Right atrium auricular region (tissue), 2 donors: ENCODE measurements at regions not wholly inside any gene's neighbourhood (a gene's known extent, or its start where the extent isn't known, plus 50 kb on each side); places are given as distances from the start of the nearest gene placed in this dataset.

ENCODE experiments used
- DNase-seq: peaks from one replicate; pipeline ENCODE4 v3.0.0-alpha.2; 2019; ENCODE audit warnings: low spot score
- H3K27ac ChIP-seq, 2 donors: fragments of 200-600 bp; sonication (generic); 1 replicate in 1 of 2; 2 replicates in 1 of 2; pipeline ENCODE4 v1.5.1; 2016 to 2019
- H3K27me3 ChIP-seq, 2 donors: fragments of 200-600 bp; sonication (generic); one replicate each; pipeline versions ENCODE4 v1.5.1 to v1.6.0; 2017 to 2019
- H3K36me3 ChIP-seq: fragments of 200-600 bp; sonication (generic); one replicate; pipeline ENCODE4 v1.5.1; 2016
- H3K4me1 ChIP-seq, 2 donors: fragments of 200-600 bp; sonication (generic); one replicate each; pipeline versions ENCODE4 v1.5.1 to v1.6.0; 2017 to 2019
- H3K4me3 ChIP-seq, 2 donors: fragments of 200-600 bp; sonication (generic); 1 replicate in 1 of 2; 2 replicates in 1 of 2; pipeline ENCODE4 v1.5.1; 2017 to 2019; ENCODE audit warnings: mild to moderate bottlenecking in 1 of 2, moderate library complexity in 1 of 2
- H3K9me3 ChIP-seq, 2 donors: fragments of 200-600 bp; sonication (generic); one replicate each; pipeline ENCODE4 v1.5.1; 2019
- CTCF ChIP-seq, 2 donors: fragments of 200-600 bp; sonication (generic); IDR thresholded peaks; one replicate each; pipeline ENCODE4 v1.5.1; 2019; ENCODE audit warnings: antibody characterized with exemption in 2 of 2

DNA sequence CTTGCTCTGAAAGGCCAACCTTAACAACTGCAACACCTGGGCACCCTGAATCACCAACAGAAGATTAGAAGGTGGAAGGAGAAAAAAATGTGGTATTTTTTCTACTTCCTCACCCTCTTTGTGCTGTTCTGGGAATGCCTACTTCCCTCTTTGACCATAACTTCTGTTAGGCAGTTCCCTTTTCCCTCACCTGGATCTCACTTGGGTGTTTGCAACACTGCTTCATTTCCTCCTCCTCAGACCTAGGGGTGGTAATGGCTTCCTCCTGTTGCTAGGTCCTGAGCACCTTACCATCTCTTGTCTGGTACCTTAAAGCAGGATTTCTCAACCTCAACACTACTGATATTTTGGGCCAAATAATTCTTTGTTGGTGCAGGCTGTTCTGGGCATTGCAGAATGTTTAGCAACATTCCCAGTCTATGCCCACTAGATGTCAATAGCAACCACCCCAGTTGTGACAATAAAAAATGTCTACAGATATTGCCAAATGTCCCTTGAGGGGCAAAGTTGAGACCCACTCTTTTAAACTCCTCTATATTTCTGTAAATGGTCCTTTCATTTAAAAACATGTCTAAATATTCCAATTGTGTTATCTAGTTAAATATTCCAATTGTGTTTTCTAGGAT lies 300.0 kb upstream of the VLDLR start:
- Histone ChIP-seq H3K9me3 (no peaks in the 10 kb centered on the region), H3K4me3 (no peak overlapping the region), H3K36me3 (no peaks in the 10 kb centered on the region), H3K27ac (no peak overlapping the region), H3K4me1 (no peaks in the 10 kb centered on the region), H3K27me3 (no peaks in the 10 kb centered on the region)
- no peak for DNase-seq
- TF ChIP-seq CTCF (IDR thresholded peaks at IDR 0.05): peak in 1 of 2 donors; percentile 56

- DNase-seq: no peak
- TF ChIP-seq CTCF (IDR thresholded peaks at IDR 0.05): no peak
Measured at GRCh38 chr9:2324742-2325141, 296.8 kb upstream of the VLDLR start.

DNA sequence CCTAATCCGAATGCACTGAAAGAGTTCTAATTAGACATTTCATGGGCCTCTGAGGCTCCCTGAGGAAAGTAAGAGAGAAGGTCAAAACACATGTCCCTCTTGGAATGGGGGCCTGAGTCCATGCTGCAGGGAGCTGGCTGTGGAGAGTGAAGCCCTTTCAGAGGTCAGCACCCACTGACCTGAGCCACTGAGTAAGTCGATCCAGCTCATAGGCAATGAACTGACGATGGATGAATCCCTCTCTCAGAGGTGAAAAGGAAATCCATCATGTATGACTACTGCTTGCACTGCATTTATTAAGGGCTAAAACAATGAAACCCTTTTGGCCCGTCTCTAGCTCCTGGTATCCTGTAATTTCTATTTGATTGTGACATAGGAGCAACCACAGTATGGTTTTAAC lies 288.9 kb upstream of the VLDLR start:
- no peak for DNase-seq
- no peaks in the 10 kb centered on the region for H3K4me1 ChIP-seq
- H3K4me3 ChIP-seq: no peak overlapping the region
- no peak for TF ChIP-seq CTCF (IDR thresholded peaks at IDR 0.05)
- H3K9me3 ChIP-seq: no peaks in the 10 kb centered on the region
- H3K27me3 ChIP-seq: no peaks in the 10 kb centered on the region
- no peak overlapping the region for H3K27ac ChIP-seq
- no peaks in the 10 kb centered on the region for H3K36me3 ChIP-seq

More at GRCh38 chr9:2324742-2325141, 296.8 kb upstream of the VLDLR start:
- Histone ChIP-seq H3K27me3 (no peaks in the 10 kb centered on the region), H3K4me3 (no peak overlapping the region), H3K36me3 (no peaks in the 10 kb centered on the region), H3K4me1 (no peaks in the 10 kb centered on the region), H3K27ac (no peak overlapping the region), H3K9me3 (no peaks in the 10 kb centered on the region)

GRCh38 chr9:2335260-2335659 lies 286.3 kb upstream of the VLDLR start:
- TF ChIP-seq CTCF (IDR thresholded peaks at IDR 0.05): no peak
- Histone ChIP-seq H3K36me3 (no peaks in the 10 kb centered on the region), H3K27me3 (no peaks in the 10 kb centered on the region), H3K4me3 (no peak overlapping the region), H3K27ac (no peak overlapping the region), H3K9me3 (no peaks in the 10 kb centered on the region), H3K4me1 (no peaks in the 10 kb centered on the region)
- DNase-seq: no peak

DNA sequence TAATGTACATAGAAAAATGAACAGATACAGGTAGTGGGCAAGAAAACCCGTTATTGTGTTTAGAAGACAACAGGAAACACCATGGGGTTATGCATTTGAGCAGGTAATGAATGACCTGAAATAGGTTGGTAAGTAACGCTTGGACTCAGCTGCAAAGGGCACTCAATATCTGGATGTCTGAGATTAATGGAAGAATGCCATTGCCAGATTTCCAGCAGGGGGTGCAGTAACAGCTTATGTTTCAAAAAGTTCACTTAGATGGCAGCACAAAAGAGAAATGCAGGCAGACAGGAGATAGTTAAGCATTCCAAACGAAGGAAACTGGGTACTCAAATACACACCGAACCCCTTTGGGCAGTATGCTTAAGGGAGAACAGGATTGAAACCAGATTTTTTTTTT lies 285.5 kb upstream of the VLDLR start:
- Histone ChIP-seq H3K9me3 (no peaks in the 10 kb centered on the region), H3K27me3 (no peaks in the 10 kb centered on the region), H3K4me3 (no peak overlapping the region), H3K27ac (no peak overlapping the region), H3K4me1 (no peaks in the 10 kb centered on the region), H3K36me3 (no peaks in the 10 kb centered on the region)
- DNase-seq: no peak
- peak in 1 of 2 donors; percentile 37 for TF ChIP-seq CTCF (IDR thresholded peaks at IDR 0.05)

DNA sequence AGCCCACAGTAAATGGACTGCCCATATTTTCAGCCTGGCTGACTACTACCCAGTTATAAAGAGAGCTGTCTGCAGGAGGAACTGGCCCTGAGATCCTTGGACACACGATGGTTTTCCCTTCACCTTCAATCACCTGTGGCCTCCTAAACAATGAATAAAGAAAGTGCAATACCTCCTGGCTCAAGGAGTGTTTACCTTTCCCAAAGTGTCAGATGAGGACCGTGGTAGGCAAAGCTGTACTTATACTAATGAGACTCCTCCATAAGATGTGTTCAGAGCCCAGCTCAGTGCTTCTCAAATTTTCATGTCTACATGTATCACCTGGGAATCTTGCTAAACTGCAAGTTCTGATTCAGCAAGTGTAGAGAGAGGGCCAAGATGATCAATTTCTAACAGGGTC lies 284.5 kb upstream of the VLDLR start:
- H3K27me3 ChIP-seq: no peaks in the 10 kb centered on the region
- no peak overlapping the region for H3K27ac ChIP-seq
- H3K9me3 ChIP-seq: no peaks in the 10 kb centered on the region
- H3K36me3 ChIP-seq: no peaks in the 10 kb centered on the region
- no peak for TF ChIP-seq CTCF (IDR thresholded peaks at IDR 0.05)
- H3K4me1 ChIP-seq: no peaks in the 10 kb centered on the region
- H3K4me3 ChIP-seq: no peak overlapping the region
- DNase-seq: no peak
